WI38 (cell line): ENCODE measurements at regions not wholly inside any gene's neighbourhood (a gene's known extent, or its start where the extent isn't known, plus 50 kb on each side); places are given as distances from the start of the nearest gene placed in this dataset.
"Not testable (repeated sequence)": the region's sequence is repeated elsewhere in the genome, so short reads cannot be mapped to it uniquely, and the experiment has no call there.

Source experiments
- H3K4me3 ChIP-seq: 2 replicates; pipeline ENCODE4 v1.5.1; 2011; ENCODE audit warnings: low read depth, mild to moderate bottlenecking, control low read depth, low read length
- CTCF ChIP-seq: IDR thresholded peaks from 2 replicates; pipeline ENCODE4 v1.5.1; 2012; ENCODE audit warnings: low read depth, mild to moderate bottlenecking, control low read depth, low read length

GRCh38 chr3:103271575-103271974, 836.8 kb downstream of the ZPLD1 start:
- no peak overlapping the region for H3K4me3 ChIP-seq
- TF ChIP-seq CTCF: no peak

GRCh38 chr3:103295974-103296570, 861.3 kb downstream of the ZPLD1 start:
- TF ChIP-seq CTCF: no peak

GRCh38 chr3:103297502-103297901, 862.7 kb downstream of the ZPLD1 start:
- not testable (repeated sequence) for H3K4me3 ChIP-seq

More at GRCh38 chr3:103295974-103296570, 861.3 kb downstream of the ZPLD1 start:
- no peak overlapping the region for H3K4me3 ChIP-seq

- TF ChIP-seq CTCF: no peak
- no peak overlapping the region for H3K4me3 ChIP-seq
Measured at GRCh38 chr3:103306104-103306503, 871.3 kb downstream of the ZPLD1 start.

- TF ChIP-seq CTCF: no peak
- no peak overlapping the region for H3K4me3 ChIP-seq
Measured at GRCh38 chr3:103308921-103309320, 874.1 kb downstream of the ZPLD1 start.

GRCh38 chr3:103319912-103320311, 885.1 kb downstream of the ZPLD1 start:
- no peak for TF ChIP-seq CTCF

GRCh38 chr3:103337179-103337845, 902.5 kb downstream of the ZPLD1 start:
- TF ChIP-seq CTCF: no peak
- no peak overlapping the region for H3K4me3 ChIP-seq

More at GRCh38 chr3:103319912-103320311, 885.1 kb downstream of the ZPLD1 start:
- no peak overlapping the region for H3K4me3 ChIP-seq
